ENCODE measurements at regions not wholly inside any gene's neighbourhood (a gene's known extent, or its start where the extent isn't known, plus 50 kb on each side); places are given as distances from the start of the nearest gene placed in this dataset.
"Not testable (repeated sequence)": the region's sequence is repeated elsewhere in the genome, so short reads cannot be mapped to it uniquely, and the experiment has no call there.

- no peak for DNase-seq
Observed at GRCh38 chr3:95464346-95464745, 1350.0 kb upstream of the EPHA6 start.

GRCh38 chr3:95468331-95468730, 1346.1 kb upstream of the EPHA6 start:
- no peak for DNase-seq

- DNase-seq, result no peak
Observed at GRCh38 chr3:95474338-95474737, 1340.1 kb upstream of the EPHA6 start.

GRCh38 chr3:95476534-95476933, 1337.9 kb upstream of the EPHA6 start:
- DNase-seq, result no peak

- no peak for DNase-seq
Observed at GRCh38 chr3:95506174-95506573, 1308.2 kb upstream of the EPHA6 start.

GRCh38 chr3:95508124-95508523, 1306.3 kb upstream of the EPHA6 start:
- DNase-seq, result no peak

- no peak for DNase-seq
Observed at GRCh38 chr3:95511828-95512227, 1302.6 kb upstream of the EPHA6 start.

- no peak for DNase-seq
Observed at GRCh38 chr3:95514260-95514659, 1300.1 kb upstream of the EPHA6 start.

- no peak for DNase-seq
Observed at GRCh38 chr3:95521396-95521795, 1293.0 kb upstream of the EPHA6 start.

GRCh38 chr3:95522449-95522848, 1291.9 kb upstream of the EPHA6 start:
- no peak for DNase-seq

GRCh38 chr3:95539950-95540483, 1274.4 kb upstream of the EPHA6 start:
- DNase-seq, result no peak

GRCh38 chr3:95565502-95565901, 1248.9 kb upstream of the EPHA6 start:
- DNase-seq, result no peak

GRCh38 chr3:95567346-95567745, 1247.0 kb upstream of the EPHA6 start:
- DNase-seq, result no peak

GRCh38 chr3:95586754-95587153, 1227.6 kb upstream of the EPHA6 start:
- no peak for DNase-seq

- DNase-seq, result not testable (repeated sequence)
Observed at GRCh38 chr3:95587641-95588040, 1226.8 kb upstream of the EPHA6 start.

- DNase-seq, result no peak
Observed at GRCh38 chr3:95588473-95588872, 1225.9 kb upstream of the EPHA6 start.

- no peak for DNase-seq
Observed at GRCh38 chr3:95595416-95596075, 1218.8 kb upstream of the EPHA6 start.

- no peak for DNase-seq
Observed at GRCh38 chr3:95607926-95608325, 1206.5 kb upstream of the EPHA6 start.

GRCh38 chr3:95609411-95609810, 1205.0 kb upstream of the EPHA6 start:
- DNase-seq, result no peak

GRCh38 chr3:95612611-95613010, 1201.8 kb upstream of the EPHA6 start:
- DNase-seq, result no peak

GRCh38 chr3:95613993-95614392, 1200.4 kb upstream of the EPHA6 start:
- no peak for DNase-seq

GRCh38 chr3:95615592-95616310, 1198.6 kb upstream of the EPHA6 start:
- no peak for DNase-seq

GRCh38 chr3:95626107-95626506, 1188.3 kb upstream of the EPHA6 start:
- DNase-seq, result no peak
